Frontal cortex (tissue), 3 donors: ENCODE measurements at regions not wholly inside any gene's neighbourhood (a gene's known extent, or its start where the extent isn't known, plus 50 kb on each side); places are given as distances from the start of the nearest gene placed in this dataset.
"Not testable (repeated sequence)": the region's sequence is repeated elsewhere in the genome, so short reads cannot be mapped to it uniquely, and the experiment has no call there.

Experiments used
- DNase-seq, 2 donors: peaks; one replicate each; pipeline ENCODE4 v3.0.0; 2012; ENCODE audit warnings: low spot score in 2 of 2
- FAIRE-seq: peaks from 2 replicates; lab custom pipeline; 2012; peaks lifted over from hg19 to GRCh38; lab: Jason Lieb, UNC
- donor health status: control.
- donor health status: control.
- donor health status: control.

GRCh38 chr3:110485389-110485788 lies 586.2 kb upstream of the NECTIN3 start:
- FAIRE-seq (no peak), DNase-seq (no peak)

- no peak for FAIRE-seq
Measured at GRCh38 chr3:110487840-110488239, 583.8 kb upstream of the NECTIN3 start.

GRCh38 chr3:110491413-110491812 lies 580.2 kb upstream of the NECTIN3 start:
- FAIRE-seq (no peak), DNase-seq (no peak)

More at GRCh38 chr3:110487840-110488239, 583.8 kb upstream of the NECTIN3 start:
- DNase-seq: no peak

DNA sequence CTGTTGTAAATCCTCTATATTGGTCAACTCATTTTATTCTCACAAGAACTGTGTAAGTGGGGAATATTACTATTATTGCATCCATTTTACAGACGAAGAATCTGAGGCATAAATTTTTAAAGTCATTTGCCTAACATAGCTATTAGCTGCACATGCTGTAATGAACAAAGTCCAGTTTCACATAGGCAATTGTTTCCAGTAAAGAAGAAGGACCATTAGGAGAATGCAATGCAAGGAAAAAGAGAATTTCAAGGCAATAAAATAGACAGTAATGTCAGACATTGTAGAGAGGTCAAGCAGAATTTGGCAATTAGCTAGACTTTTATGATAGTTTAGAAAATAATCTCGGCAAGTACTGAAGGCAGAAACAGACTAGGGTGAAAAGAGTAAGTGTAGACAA lies 578.7 kb upstream of the NECTIN3 start:
- no peak for DNase-seq
- FAIRE-seq: no peak

DNA sequence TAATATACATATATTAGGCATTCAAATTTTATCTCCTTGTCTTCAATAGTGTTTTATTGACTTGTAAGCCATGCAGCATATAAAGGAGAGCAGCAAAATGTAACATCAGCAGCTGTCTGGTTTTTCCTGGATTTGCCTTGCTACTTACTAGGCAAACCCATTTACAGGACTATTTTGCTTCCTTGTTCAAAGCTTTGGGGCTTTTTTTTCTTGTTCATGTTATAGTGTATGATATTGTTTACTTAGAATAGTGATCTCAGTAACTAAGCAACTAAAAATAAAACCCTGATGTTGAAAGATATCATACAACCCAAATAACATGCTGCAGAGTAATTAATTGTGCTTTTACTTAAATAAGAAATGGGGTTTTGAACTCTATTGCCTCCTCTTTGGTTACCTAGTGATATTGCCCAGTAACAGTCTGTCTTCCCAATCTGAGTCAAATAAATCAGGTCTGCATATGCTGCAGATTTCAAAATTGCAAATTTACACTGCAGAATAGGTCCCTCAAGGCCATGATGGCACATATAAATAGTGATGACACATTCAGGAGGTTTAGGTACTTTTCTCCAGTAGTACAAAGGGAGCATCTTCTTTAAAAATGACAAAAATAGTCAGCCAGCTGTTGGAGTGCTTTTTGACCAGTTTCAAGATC lies 578.1 kb upstream of the NECTIN3 start:
- FAIRE-seq: no peak
- DNase-seq: no peak

DNA sequence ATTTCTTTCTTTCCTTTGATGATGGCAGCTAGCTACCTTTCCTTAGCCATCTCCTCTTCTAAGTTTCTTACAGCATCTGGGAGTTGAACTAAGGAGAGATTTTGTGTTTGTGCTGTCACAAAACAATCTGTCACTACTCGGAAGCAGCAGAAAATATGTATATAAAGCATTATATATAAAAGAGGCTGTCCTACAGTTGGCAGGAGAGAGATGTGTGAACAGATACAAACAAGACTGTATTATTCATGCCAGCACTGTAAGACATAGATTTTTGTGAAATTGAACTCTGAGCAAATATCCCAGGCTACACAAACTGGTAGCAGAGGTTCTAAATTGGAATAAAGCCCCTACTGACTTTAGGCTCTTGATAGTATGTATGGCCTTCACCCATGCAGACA lies 577.5 kb upstream of the NECTIN3 start:
- no peak for DNase-seq
- no peak for FAIRE-seq

DNA sequence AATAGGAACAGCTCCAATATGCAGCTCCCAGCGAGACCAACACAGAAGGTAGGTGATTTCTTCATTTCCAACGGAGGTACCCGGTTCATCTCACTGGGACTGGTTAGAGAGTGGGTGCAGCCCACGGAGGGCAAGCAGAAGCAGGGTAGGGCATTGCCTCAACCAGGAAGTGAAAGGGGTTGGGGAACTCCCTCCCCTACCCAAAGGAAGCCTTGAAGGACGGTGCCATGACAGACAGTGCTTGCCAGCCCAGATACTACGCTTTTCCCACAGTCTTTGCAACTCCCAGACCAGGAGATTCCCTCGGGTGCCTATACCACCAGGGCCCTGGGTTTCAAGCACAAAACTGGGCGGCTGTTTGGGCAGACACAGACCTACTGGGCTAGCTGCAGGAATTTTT lies 576.9 kb upstream of the NECTIN3 start:
- DNase-seq: no peak
- no peak for FAIRE-seq

DNA sequence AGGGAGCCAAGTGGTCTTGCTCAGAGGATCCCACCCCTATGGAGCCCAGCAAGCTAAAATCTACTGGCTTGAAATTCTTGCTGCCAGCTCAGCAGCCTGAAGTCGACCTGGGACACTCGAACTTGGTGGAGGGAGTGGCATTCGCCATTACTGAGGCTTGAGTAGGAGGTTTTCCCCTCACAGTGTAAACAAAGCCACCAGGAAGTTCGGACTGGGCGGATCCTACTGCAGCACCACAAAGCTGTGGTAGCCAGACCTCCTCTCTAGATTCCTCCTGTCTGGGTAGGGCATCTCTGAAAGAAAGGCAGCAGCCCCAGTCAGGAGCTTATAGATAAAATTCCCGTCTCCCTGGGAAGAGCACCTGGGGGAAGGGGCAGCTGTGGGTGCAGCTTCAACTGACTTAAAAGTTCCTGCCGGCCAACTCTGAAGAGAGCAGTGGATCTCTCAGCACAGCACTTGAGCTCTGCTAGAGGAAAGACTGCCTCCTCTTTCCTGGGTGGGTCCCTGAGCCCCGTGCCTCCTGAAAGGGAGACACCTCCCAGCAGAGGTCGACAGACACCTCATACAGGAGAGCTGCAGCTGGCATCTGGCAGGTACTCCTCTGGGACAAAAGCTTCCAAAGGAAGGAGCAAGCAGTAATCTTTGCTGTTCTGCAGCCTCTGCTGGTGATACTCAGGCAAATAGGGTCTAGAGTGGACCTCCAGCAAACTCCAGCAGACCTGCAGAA lies 576.3 kb upstream of the NECTIN3 start:
- no peak for FAIRE-seq
- DNase-seq: no peak

DNA sequence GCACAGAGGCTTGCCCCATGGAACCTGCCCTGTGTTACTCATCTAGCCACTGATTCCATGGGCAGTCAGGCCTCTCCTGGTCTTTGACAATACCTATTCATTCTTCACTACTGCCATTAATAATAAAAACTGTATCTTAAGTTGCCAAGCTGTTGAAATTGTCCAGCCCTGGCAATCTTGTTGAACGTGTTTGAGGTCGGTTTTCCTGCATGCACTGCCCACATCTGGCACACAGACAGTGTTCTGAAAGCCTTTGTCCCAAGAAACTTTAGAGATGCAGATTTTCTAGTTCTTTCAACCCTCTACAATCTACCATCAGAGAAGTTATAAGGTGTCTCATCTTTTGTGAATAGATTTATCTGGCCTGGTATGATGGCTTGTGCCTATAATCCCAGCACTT lies 567.2 kb upstream of the NECTIN3 start:
- DNase-seq: no peak
- FAIRE-seq: no peak

GRCh38 chr3:110504901-110505300 lies 566.7 kb upstream of the NECTIN3 start:
- no peak for DNase-seq
- no peak for FAIRE-seq

GRCh38 chr3:110506890-110507289 lies 564.7 kb upstream of the NECTIN3 start:
- DNase-seq: no peak
- FAIRE-seq: no peak

- FAIRE-seq: not testable (repeated sequence)
Measured at GRCh38 chr3:110507570-110507969, 564.0 kb upstream of the NECTIN3 start.

DNA sequence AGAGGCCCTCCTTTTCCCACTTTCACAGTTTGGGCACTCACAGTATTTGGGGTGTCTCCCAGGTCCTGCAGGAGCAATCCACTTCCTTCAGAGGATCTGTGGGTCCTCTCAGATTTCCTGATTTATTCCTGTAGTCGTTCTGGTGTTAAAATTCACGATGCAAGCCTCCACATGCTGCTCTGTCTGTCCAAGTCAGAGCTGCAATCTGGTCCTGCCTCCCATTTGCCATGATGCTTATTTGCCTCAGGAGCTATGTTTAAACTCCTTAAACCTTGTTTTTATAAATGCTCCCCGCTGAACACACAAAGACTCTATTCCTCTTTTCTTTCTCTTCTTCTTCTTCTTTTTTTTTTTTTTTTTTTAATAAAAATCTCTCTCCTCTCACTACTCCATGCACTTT lies 558.7 kb upstream of the NECTIN3 start:
- FAIRE-seq: no peak
- DNase-seq: no peak

More at GRCh38 chr3:110507570-110507969, 564.0 kb upstream of the NECTIN3 start:
- not testable (repeated sequence) for DNase-seq

DNA sequence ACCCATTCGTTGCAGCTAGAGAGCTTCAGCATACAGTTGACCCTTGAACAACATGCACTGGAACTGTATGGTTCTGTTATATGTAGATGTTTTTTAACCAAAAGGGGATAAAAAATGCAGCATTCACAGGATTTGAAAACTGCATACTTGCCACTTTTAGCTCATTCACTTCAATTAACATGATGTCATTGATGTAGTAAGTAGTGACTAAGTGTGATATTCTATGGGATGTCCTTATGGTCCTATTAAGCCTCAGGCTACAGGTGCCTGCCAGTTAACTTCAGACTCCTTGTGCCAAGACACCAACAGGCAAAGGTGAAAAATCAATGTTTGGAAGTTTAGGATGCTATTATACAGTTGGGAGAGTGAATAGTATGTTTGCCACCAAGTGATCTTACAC lies 553.6 kb upstream of the NECTIN3 start:
- DNase-seq (no peak), FAIRE-seq (no peak)

- DNase-seq: no peak
- no peak for FAIRE-seq
Measured at GRCh38 chr3:110519071-110519470, 552.5 kb upstream of the NECTIN3 start.

GRCh38 chr3:110521019-110521418 lies 550.6 kb upstream of the NECTIN3 start:
- DNase-seq (no peak), FAIRE-seq (no peak)

DNA sequence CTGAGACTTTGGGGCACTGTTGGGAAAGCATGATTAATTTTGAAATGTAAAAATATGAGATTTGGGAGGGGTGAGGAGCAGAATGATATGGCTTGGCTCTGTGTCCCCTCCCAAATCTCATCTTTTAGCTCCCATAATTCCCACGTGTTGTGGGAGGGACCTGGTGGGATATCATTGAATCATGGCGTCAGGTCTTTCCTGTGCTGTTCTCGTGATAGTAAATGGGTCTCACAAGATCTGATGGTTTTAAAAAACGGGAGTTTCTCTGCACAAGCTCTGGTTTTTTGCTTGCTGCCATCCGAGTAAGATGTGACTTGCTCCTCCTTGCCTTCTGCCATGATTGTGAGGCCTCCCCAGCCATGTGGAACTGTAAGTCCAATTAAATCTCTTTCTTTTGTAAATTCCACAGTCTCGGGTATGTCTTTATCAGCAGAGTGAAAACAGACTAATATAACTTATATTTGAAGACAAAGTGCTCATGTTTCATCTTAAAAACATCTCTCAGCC lies 546.0 kb upstream of the NECTIN3 start:
- not testable (repeated sequence) for FAIRE-seq, DNase-seq

GRCh38 chr3:110526777-110527727 lies 544.6 kb upstream of the NECTIN3 start:
- no peak for DNase-seq
- no peak for FAIRE-seq

GRCh38 chr3:110528305-110529121 lies 543.1 kb upstream of the NECTIN3 start:
- DNase-seq (no peak), FAIRE-seq (no peak)
